Endothelial cell of umbilical vein (primary cell): ENCODE measurements at regions not wholly inside any gene's neighbourhood (a gene's known extent, or its start where the extent isn't known, plus 50 kb on each side); places are given as distances from the start of the nearest gene placed in this dataset.

ENCODE experiments used
- BruUV-seq: library from RNA; stranded (reverse); fragments of 400-500 nt; replicated peaks from 2 replicates; lab custom pipeline; 2021; lab: Mats Ljungman, UMichigan
- CTCF ChIA-PET: fragments of 300-600, 350-600 bp; sonication (Branson Sonifier 250); formaldehyde crosslinking; loops from one replicate; lab custom pipeline; 2021; ENCODE audit warnings: antibody characterized with exemption, inconsistent platforms; lab: Charles Lee
- POLR2A ChIA-PET: fragments of 300-600, 350-600 bp; sonication (Branson Sonifier 250); formaldehyde crosslinking; loops from one replicate; lab custom pipeline; 2021; ENCODE audit warnings: antibody characterized with exemption, inconsistent platforms; lab: Charles Lee
- DNase-seq: peaks from one replicate; pipeline ENCODE4 v3.0.0-alpha.2; 2011; ENCODE audit warnings: low read depth, low spot score
- FAIRE-seq: peaks from 2 replicates; lab custom pipeline; 2011; peaks lifted over from hg19 to GRCh38; lab: Jason Lieb, UNC
- H2AFZ ChIP-seq: 2 replicates; pipeline ENCODE4 v1.6.0; 2012; ENCODE audit warnings: low read depth, low read length, control low read depth, inconsistent platforms
- H3K27ac ChIP-seq: 2 replicates; pipeline ENCODE4 v1.5.1; 2011; ENCODE audit warnings: low read depth, mild to moderate bottlenecking, control low read depth, low read length, moderate library complexity; ENCODE audit not compliant: insufficient read depth
- H3K27me3 ChIP-seq, 2 experiments: 2 replicates each; pipeline versions ENCODE4 v1.6.0 to v1.6.1; 2011; ENCODE audit warnings: low read length in 2 of 2, mixed read lengths in 1 of 2; ENCODE audit not compliant: control insufficient read depth in 2 of 2, insufficient read depth in 2 of 2
- H3K36me3 ChIP-seq, 2 experiments: 2 replicates in 1 of 2; 3 replicates in 1 of 2; pipeline ENCODE4 v1.5.1; 2011; ENCODE audit warnings: low read length in 2 of 2, mild to moderate bottlenecking in 1 of 2, moderate library complexity in 1 of 2; ENCODE audit not compliant: control insufficient read depth in 2 of 2, insufficient read depth in 2 of 2; ENCODE audit errors: extremely low read depth in 1 of 2
- H3K4me1 ChIP-seq: 3 replicates; pipeline ENCODE4 v1.5.1; 2011; ENCODE audit warnings: mild to moderate bottlenecking, low read length; ENCODE audit not compliant: control insufficient read depth, insufficient read depth; ENCODE audit errors: extremely low read depth
- H3K4me2 ChIP-seq: 2 replicates; pipeline ENCODE4 v1.6.1; 2011; ENCODE audit warnings: low read length, control low read depth, mixed read lengths; ENCODE audit not compliant: insufficient read depth
- H3K4me3 ChIP-seq, 3 experiments: fragments of 200-600 bp in 1 of 3; sonication (generic), shearing (Covaris generic) in 1 of 3; replicated peaks in 1 of 3; 2 replicates each; pipeline ENCODE4 v1.5.1; 2011 to 2016; ENCODE audit warnings: control low read depth in 3 of 3, low read length in 3 of 3, mild to moderate bottlenecking in 2 of 3, inconsistent platforms in 1 of 3, low read depth in 1 of 3, moderate library complexity in 1 of 3; ENCODE audit not compliant: insufficient read depth in 1 of 3
- H3K79me2 ChIP-seq: 2 replicates; pipeline ENCODE4 v1.6.0; 2012; ENCODE audit warnings: low read length, inconsistent platforms; ENCODE audit not compliant: control insufficient read depth, insufficient read depth
- H3K9ac ChIP-seq: replicated peaks from 2 replicates; pipeline ENCODE3; 2011; ENCODE audit warnings: low read length, control low read depth; ENCODE audit not compliant: insufficient read depth; ENCODE audit errors: extremely low read depth
- H3K9me1 ChIP-seq: replicated peaks from 3 replicates; pipeline ENCODE4 v1.6.0; 2011; ENCODE audit warnings: mild to moderate bottlenecking, low read length; ENCODE audit not compliant: control insufficient read depth, insufficient read depth; ENCODE audit errors: extremely low read depth
- H3K9me3 ChIP-seq: replicated peaks from 2 replicates; pipeline ENCODE4 v1.5.1; 2012; ENCODE audit warnings: low read length, inconsistent platforms; ENCODE audit not compliant: control insufficient read depth, insufficient read depth
- H4K20me1 ChIP-seq: replicated peaks from 2 replicates; pipeline ENCODE3; 2011; ENCODE audit warnings: mild to moderate bottlenecking, low read length; ENCODE audit not compliant: control insufficient read depth, insufficient read depth; ENCODE audit errors: extremely low read depth
- EZH2 ChIP-seq: IDR thresholded peaks from 2 replicates; pipeline ENCODE4 v1.6.1; 2012; ENCODE audit warnings: borderline replicate concordance, low read depth, mild to moderate bottlenecking, moderate library complexity, low read length, inconsistent platforms; ENCODE audit not compliant: severe bottlenecking
- FOS ChIP-seq: IDR thresholded peaks from 2 replicates; pipeline ENCODE4 v1.6.1; 2011; ENCODE audit warnings: mild to moderate bottlenecking, low read length, moderate library complexity, borderline replicate concordance; ENCODE audit not compliant: insufficient read depth
- GATA2 ChIP-seq: IDR thresholded peaks from 2 replicates; pipeline ENCODE4 v1.7.0; 2011; ENCODE audit warnings: low read depth, mild to moderate bottlenecking, moderate library complexity, mixed read lengths, low read length; ENCODE audit not compliant: insufficient read length, insufficient read depth
- JUN ChIP-seq: IDR thresholded peaks from 2 replicates; pipeline ENCODE4 v1.6.1; 2011; ENCODE audit warnings: borderline replicate concordance, low read depth; ENCODE audit not compliant: insufficient read length, insufficient read depth
- MYC ChIP-seq: IDR thresholded peaks from one replicate; pipeline ENCODE4 v1.6.1; 2011; ENCODE audit warnings: mild to moderate bottlenecking, low read depth, low read length
- POLR2A ChIP-seq: IDR thresholded peaks from 2 replicates; pipeline ENCODE4 v1.6.1; 2012; ENCODE audit warnings: low read depth, mild to moderate bottlenecking, control low read depth, low read length
- POLR2AphosphoS5 ChIP-seq: IDR thresholded peaks from 2 replicates; pipeline ENCODE4 v1.6.1; 2012; ENCODE audit warnings: low read depth, mild to moderate bottlenecking, control low read depth, low read length, moderate library complexity; ENCODE audit not compliant: insufficient read depth
- dilution Hi-C: fragments of 300-500 bp; cut with MboI; formaldehyde crosslinking; loops from one replicate; pipeline ENCODE4 v1.15.0; 2019; ENCODE audit warnings: low sequenced_read_pairs; ENCODE audit not compliant: extremely low pct_ligation_motif_present
- intact Hi-C: fragments of 100-400 bp; cut with micrococcal nuclease; formaldehyde crosslinking; loops from one replicate; pipeline ENCODE4 v1.10.0; 2022
- TF ChIP-seq, protein P1 (sequence below): IDR thresholded peaks from 2 replicates; pipeline ENCODE4 v1.6.1; 2011; ENCODE audit not compliant: insufficient read depth, insufficient read length
- TF ChIP-seq, protein P2 (sequence below), 2 donors: IDR thresholded peaks; 1 replicate in 1 of 2; 2 replicates in 1 of 2; pipeline ENCODE4 v1.5.1; 2011; ENCODE audit warnings: low read length in 2 of 2, mild to moderate bottlenecking in 2 of 2, moderate library complexity in 2 of 2, control low read depth in 1 of 2, inconsistent platforms in 1 of 2, low read depth in 1 of 2; ENCODE audit not compliant: insufficient read depth in 1 of 2; ENCODE audit errors: extremely low read depth in 1 of 2

GRCh38 chr10:130244928-130245495 is 108.8 kb downstream of the GLRX3 start:
- Histone ChIP-seq H3K9ac (no peak overlapping the region), H3K27ac (no peak overlapping the region), H3K27me3 (no peaks in the 10 kb centered on the region), H3K4me1 (no peaks in the 10 kb centered on the region), H3K9me3 (no peaks in the 10 kb centered on the region), H3K4me2 (no peak overlapping the region), H2AFZ (no peak overlapping the region), H4K20me1 (no peaks in the 10 kb centered on the region), H3K9me1 (no peaks in the 10 kb centered on the region), H3K79me2 (no peaks in the 10 kb centered on the region), H3K36me3 (no peaks in the 10 kb centered on the region), H3K4me3 (no peak overlapping the region)
- POLR2A ChIA-PET: no interaction called here
- CTCF ChIA-PET: no interaction called here
- BruUV-seq: no TSS peak
- FAIRE-seq (no peak), DNase-seq (no peak)
- TF ChIP-seq, protein P1, sequence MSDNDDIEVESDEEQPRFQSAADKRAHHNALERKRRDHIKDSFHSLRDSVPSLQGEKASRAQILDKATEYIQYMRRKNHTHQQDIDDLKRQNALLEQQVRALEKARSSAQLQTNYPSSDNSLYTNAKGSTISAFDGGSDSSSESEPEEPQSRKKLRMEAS: no peak
- no peak for TF ChIP-seq MYC
- TF ChIP-seq JUN: no peak
- no peak for TF ChIP-seq POLR2A
- TF ChIP-seq GATA2: no peak
- TF ChIP-seq, protein P2, sequence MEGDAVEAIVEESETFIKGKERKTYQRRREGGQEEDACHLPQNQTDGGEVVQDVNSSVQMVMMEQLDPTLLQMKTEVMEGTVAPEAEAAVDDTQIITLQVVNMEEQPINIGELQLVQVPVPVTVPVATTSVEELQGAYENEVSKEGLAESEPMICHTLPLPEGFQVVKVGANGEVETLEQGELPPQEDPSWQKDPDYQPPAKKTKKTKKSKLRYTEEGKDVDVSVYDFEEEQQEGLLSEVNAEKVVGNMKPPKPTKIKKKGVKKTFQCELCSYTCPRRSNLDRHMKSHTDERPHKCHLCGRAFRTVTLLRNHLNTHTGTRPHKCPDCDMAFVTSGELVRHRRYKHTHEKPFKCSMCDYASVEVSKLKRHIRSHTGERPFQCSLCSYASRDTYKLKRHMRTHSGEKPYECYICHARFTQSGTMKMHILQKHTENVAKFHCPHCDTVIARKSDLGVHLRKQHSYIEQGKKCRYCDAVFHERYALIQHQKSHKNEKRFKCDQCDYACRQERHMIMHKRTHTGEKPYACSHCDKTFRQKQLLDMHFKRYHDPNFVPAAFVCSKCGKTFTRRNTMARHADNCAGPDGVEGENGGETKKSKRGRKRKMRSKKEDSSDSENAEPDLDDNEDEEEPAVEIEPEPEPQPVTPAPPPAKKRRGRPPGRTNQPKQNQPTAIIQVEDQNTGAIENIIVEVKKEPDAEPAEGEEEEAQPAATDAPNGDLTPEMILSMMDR (IDR thresholded peaks at IDR 0.05; ENCODE audit: extremely low read depth in 1 of 2, insufficient read depth in 1 of 2, low read depth in 1 of 2, low read length in 2 of 2): no peak
- no peak for TF ChIP-seq FOS
- no peak for TF ChIP-seq EZH2
- TF ChIP-seq POLR2AphosphoS5: no peak
- dilution Hi-C loops: no loop called here
- intact Hi-C loops: no loop called here
